Gastroesophageal sphincter (tissue), 4 donors: ENCODE measurements at regions not wholly inside any gene's neighbourhood (a gene's known extent, or its start where the extent isn't known, plus 50 kb on each side); places are given as distances from the start of the nearest gene placed in this dataset.
"Not testable (repeated sequence)": the region's sequence is repeated elsewhere in the genome, so short reads cannot be mapped to it uniquely, and the experiment has no call there.

ENCODE experiments used
- ATAC-seq: fragments of 150-250 bp; one replicate; pipeline ENCODE4 v1.9.1; 2016; ENCODE audit warnings: mild to moderate bottlenecking, moderate library complexity
- H3K27ac ChIP-seq, 4 donors: fragments of 200-600 bp; sonication (generic) in 3 of 4; 1 replicate in 3 of 4; 2 replicates in 1 of 4; pipeline ENCODE4 v1.5.1; 2016 to 2019
- H3K27me3 ChIP-seq: fragments of 200-600 bp; sonication (generic); one replicate; pipeline ENCODE4 v1.5.1; 2019
- H3K36me3 ChIP-seq, 2 donors: fragments of 200-600 bp; sonication (generic); one replicate each; pipeline ENCODE4 v1.5.1; 2019; ENCODE audit warnings: control low read depth in 1 of 2
- H3K4me1 ChIP-seq, 3 donors: fragments of 200-600 bp; sonication (generic); 1 replicate in 2 of 3; 2 replicates in 1 of 3; pipeline ENCODE4 v1.5.1; 2016 to 2019; ENCODE audit warnings: control low read depth in 2 of 3
- H3K4me3 ChIP-seq, 2 donors: fragments of 200-600 bp; sonication (generic); one replicate each; pipeline ENCODE4 v1.5.1; 2019; ENCODE audit warnings: mild to moderate bottlenecking in 1 of 2, moderate library complexity in 1 of 2
- H3K9me3 ChIP-seq, 3 donors: fragments of 200-600 bp; sonication (generic); one replicate each; pipeline ENCODE4 v1.5.1; 2017 to 2019; ENCODE audit warnings: control low read depth in 2 of 3
- CTCF ChIP-seq, 4 experiments: fragments of 200-600 bp in 2 of 4; fragments of 450-650 bp in 2 of 4; sonication (generic) in 1 of 4; IDR thresholded peaks; one replicate each; pipeline ENCODE4 v1.5.1; 2017 to 2019; ENCODE audit warnings: antibody characterized with exemption in 4 of 4, mild to moderate bottlenecking in 2 of 4, moderate library complexity in 2 of 4
- EP300 ChIP-seq: sonication (generic); formaldehyde crosslinking; IDR thresholded peaks from one replicate; pipeline ENCODE4 v1.6.1; 2017; ENCODE audit warnings: antibody characterized with exemption, mild to moderate bottlenecking
- POLR2A ChIP-seq, 2 donors: fragments of 450-650 bp; IDR thresholded peaks; one replicate each; pipeline ENCODE4 v1.6.1; 2017; ENCODE audit warnings: antibody characterized with exemption in 2 of 2, mild to moderate bottlenecking in 2 of 2, moderate library complexity in 1 of 2
- POLR2AphosphoS5 ChIP-seq: sonication (generic); formaldehyde crosslinking; IDR thresholded peaks from one replicate; pipeline ENCODE4 v1.6.1; 2017; ENCODE audit warnings: antibody characterized with exemption
- WGBS, 2 donors: methylation state at CpG; one replicate each; pipeline ENCODE4 v1.1.5; 2018; ENCODE audit warnings: low coverage in 1 of 2; 5-methylcytosine and 5-hydroxymethylcytosine counted together

- not testable (repeated sequence) for H3K27ac ChIP-seq, H3K27me3 ChIP-seq, ATAC-seq, H3K4me3 ChIP-seq, H3K9me3 ChIP-seq, H3K4me1 ChIP-seq, H3K36me3 ChIP-seq
- 60 to 69% methylated on average over 1 to 2 of the region's 2 CpGs for WGBS, 2 donors
These were observed 1265.9 kb upstream of the PCDH10 start for GRCh38 chr4:131883181-131883580.

GRCh38 chr4:131925662-131926061 is 1223.4 kb upstream of the PCDH10 start:
- H3K4me1 ChIP-seq, H3K27ac ChIP-seq, H3K36me3 ChIP-seq, H3K4me3 ChIP-seq, H3K9me3 ChIP-seq, H3K27me3 ChIP-seq, ATAC-seq: not testable (repeated sequence)
- 84 to 85% methylated on average over 2 of the region's 2 CpGs for WGBS, 2 donors

DNA sequence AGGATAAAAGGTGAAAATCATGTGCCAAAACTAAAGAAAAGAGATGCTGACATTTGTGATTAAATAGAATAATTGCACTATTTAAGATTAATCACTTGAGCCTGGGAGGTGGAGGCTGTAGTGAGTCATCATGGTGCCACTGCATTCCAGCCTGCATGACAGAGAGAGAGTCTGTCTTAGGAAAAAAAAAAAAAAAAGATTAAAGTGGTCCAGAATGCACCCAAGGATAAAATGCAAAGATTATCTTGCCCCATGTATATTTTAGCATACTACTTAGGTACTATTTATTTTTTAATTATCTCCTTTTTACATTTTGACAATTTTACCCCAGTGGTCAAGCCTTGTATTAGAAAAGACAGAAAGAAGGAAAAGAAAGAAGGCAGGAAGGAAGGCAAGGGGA is 1181.4 kb upstream of the PCDH10 start:
- H3K27me3 ChIP-seq, ATAC-seq, H3K36me3 ChIP-seq, H3K9me3 ChIP-seq, H3K4me3 ChIP-seq, H3K27ac ChIP-seq, H3K4me1 ChIP-seq: not testable (repeated sequence)

DNA sequence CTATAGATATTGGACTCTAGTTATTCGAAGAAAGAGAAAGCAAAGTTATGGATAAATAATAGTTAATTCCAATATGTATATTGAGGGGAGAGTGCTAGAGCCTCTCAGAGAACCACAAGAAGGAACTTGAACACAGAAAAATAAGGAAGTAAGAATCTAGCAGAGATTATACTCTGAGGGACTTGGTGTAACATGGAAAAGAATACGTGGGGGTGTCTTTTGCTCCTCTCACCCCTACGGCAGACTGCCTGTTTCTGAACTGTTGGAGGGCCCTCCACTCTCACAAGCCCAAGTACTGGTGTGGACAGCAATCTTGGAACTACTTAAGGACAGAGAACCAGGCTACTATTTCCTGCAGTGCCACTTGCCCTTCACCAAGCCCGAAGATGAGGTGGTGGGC is 1174.4 kb upstream of the PCDH10 start:
- peak overlapping the region in 1 of 2 donors; percentile 34 for H3K4me3 ChIP-seq
- H3K9me3 ChIP-seq: peaks cover 0 to 19% (median 0%) of the 10 kb centered on the region in 3 donors
- WGBS, 2 donors: 89 to 100% methylated on average over 1 to 4 of the region's 4 CpGs
- ATAC-seq: no peak
- H3K4me1 ChIP-seq: no peaks in the 10 kb centered on the region
- H3K36me3 ChIP-seq: no peaks in the 10 kb centered on the region
- TF ChIP-seq POLR2A (IDR thresholded peaks at IDR 0.05): no peak
- no peak for TF ChIP-seq CTCF (IDR thresholded peaks at IDR 0.05)
- TF ChIP-seq EP300: no peak
- TF ChIP-seq POLR2AphosphoS5: no peak
- H3K27ac ChIP-seq: no peak overlapping the region
- no peaks in the 10 kb centered on the region for H3K27me3 ChIP-seq

DNA sequence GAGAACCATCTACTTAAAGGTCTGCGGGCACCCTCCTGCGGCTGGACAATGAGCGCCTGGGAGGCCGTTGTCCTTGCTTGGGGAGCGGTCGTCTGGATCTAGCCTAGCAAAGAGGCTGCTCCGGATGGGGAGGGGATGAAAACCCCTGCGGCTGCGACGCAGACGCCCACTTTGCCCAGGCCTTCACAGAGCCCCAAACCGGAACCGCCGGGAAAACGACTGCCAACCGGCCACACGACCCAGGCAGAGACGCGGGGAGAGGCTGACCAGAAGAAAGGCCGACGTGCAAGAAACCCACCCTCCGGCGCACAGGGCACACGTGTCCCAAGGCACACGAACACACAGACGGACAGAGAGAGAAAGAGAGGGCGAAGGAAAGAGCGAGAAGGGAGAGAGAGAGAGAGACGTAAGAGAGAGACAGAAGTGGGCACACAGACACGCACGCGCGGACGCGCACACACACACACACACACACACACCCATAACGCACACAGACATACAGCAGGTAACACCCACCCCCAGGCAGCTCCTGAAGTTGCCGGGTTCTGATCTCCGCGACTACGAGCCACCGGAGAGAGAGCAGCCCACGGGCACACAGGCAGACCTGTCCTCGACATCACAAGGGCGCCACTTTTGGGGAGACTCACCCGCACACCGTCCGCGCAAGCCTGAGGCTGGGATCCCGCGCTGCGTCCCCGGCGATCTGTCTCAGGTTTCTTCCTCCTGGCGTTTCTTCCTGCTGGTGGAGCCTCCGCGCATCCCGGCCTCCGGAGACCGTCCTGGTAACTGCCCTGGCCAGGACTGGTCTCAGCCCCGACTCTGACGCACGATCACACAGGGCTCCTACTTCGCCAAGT is 1173.6 kb upstream of the PCDH10 start:
- ATAC-seq, H3K36me3 ChIP-seq, H3K27me3 ChIP-seq, H3K27ac ChIP-seq, H3K4me1 ChIP-seq: not testable (repeated sequence)
- WGBS, 2 donors: 62% methylated on average over 13 of the region's 63 CpGs; no CpG with 5 or more reads in 1 of the 2 donors
- Histone ChIP-seq H3K9me3 (peaks cover 0 to 22% (median 0%) of the 10 kb centered on the region in 3 donors), H3K4me3 (peak overlapping the region; percentile 1 to 34)

GRCh38 chr4:131976133-131977002 is 1172.7 kb upstream of the PCDH10 start:
- Histone ChIP-seq H3K4me3 (peak overlapping the region; percentile 1 to 34), H3K9me3 (peaks cover 0 to 22% (median 0%) of the 10 kb centered on the region in 3 donors)
- not testable (repeated sequence) for H3K27ac ChIP-seq, H3K27me3 ChIP-seq, H3K4me1 ChIP-seq, ATAC-seq, H3K36me3 ChIP-seq
- 96 to 100% methylated on average over 5 of the region's 71 CpGs for WGBS, 2 donors

GRCh38 chr4:131978120-131978519 is 1171.0 kb upstream of the PCDH10 start:
- 84 to 93% methylated on average over 7 to 15 of the region's 18 CpGs for WGBS, 2 donors
- no peak for ATAC-seq

More at GRCh38 chr4:131978120-131978519, 1171.0 kb upstream of the PCDH10 start:
- Histone ChIP-seq H3K27me3 (no peaks in the 10 kb centered on the region), H3K4me3 (no peak overlapping the region), H3K27ac (no peak overlapping the region), H3K4me1 (no peaks in the 10 kb centered on the region), H3K36me3 (no peaks in the 10 kb centered on the region), H3K9me3 (peaks cover 0 to 22% (median 0%) of the 10 kb centered on the region in 3 donors)
- TF ChIP-seq POLR2A (IDR thresholded peaks at IDR 0.05) (no peak), EP300 (no peak), POLR2AphosphoS5 (no peak), CTCF (IDR thresholded peaks at IDR 0.05) (no peak)
